SK-N-SH (cell line): ENCODE measurements at regions not wholly inside any gene's neighbourhood (a gene's known extent, or its start where the extent isn't known, plus 50 kb on each side); places are given as distances from the start of the nearest gene placed in this dataset.
A peak's percentile ranks its signal among the peaks of the same experiment; 100 is the strongest.

Experiments
- CTCF ChIA-PET: fragments of 300-600, 350-600 bp; formaldehyde crosslinking; extraction: SDS; loops from one replicate; lab custom pipeline; 2021; lab: Yijun Ruan, JAX
- POLR2A ChIA-PET: fragments of 350-600 bp; sonication (Branson Sonifier 250); formaldehyde crosslinking; extraction: SDS; loops from one replicate; lab custom pipeline; 2020; ENCODE audit warnings: antibody characterized with exemption, inconsistent platforms; lab: Yijun Ruan, JAX
- DNase-seq: peaks from one replicate; pipeline ENCODE4 v3.0.0; 2012
- H2AFZ ChIP-seq: fragments of 200-600 bp; sonication (generic); 2 replicates; pipeline ENCODE4 v1.8.1; 2016; ENCODE audit warnings: antibody characterized with exemption, mild to moderate bottlenecking, low read depth
- H3F3A ChIP-seq: fragments of 200-600 bp; sonication (generic); replicated peaks from 2 replicates; pipeline ENCODE3; 2016; ENCODE audit warnings: antibody characterized with exemption, mild to moderate bottlenecking; ENCODE audit not compliant: insufficient read depth
- H3K27ac ChIP-seq, 2 experiments: fragments of 200-500 bp in 1 of 2; fragments of 200-600 bp in 1 of 2; sonication (Bioruptor generic) in 1 of 2; sonication (generic), shearing (Covaris generic) in 1 of 2; 2 replicates each; pipeline versions ENCODE4 v1.5.1 to v1.6.1; 2014 to 2016; ENCODE audit warnings: low read depth in 2 of 2, inconsistent platforms in 1 of 2, low read length in 1 of 2, mild to moderate bottlenecking in 1 of 2, mixed read lengths in 1 of 2
- H3K27me3 ChIP-seq: fragments of 200-600 bp; sonication (generic), shearing (Covaris generic); 2 replicates; pipeline ENCODE4 v1.6.1; 2016; ENCODE audit warnings: mixed run types; ENCODE audit not compliant: insufficient read depth
- H3K36me3 ChIP-seq, 2 experiments: fragments of 200-500 bp in 1 of 2; fragments of 200-600 bp in 1 of 2; sonication (Bioruptor generic) in 1 of 2; sonication (generic) in 1 of 2; replicated peaks in 1 of 2; 2 replicates each; pipeline versions ENCODE3 to v1.5.1; 2014 to 2016; ENCODE audit warnings: low read length in 1 of 2, mild to moderate bottlenecking in 1 of 2; ENCODE audit not compliant: insufficient read depth in 2 of 2, control insufficient read depth in 1 of 2
- H3K4me1 ChIP-seq, 2 experiments: fragments of 200-500 bp in 1 of 2; fragments of 200-600 bp in 1 of 2; sonication (Bioruptor generic) in 1 of 2; sonication (generic), shearing (Covaris generic) in 1 of 2; 2 replicates each; pipeline versions ENCODE4 v1.5.1 to v1.6.1; 2014 to 2016; ENCODE audit warnings: low read depth in 1 of 2, low read length in 1 of 2, mixed run types in 1 of 2; ENCODE audit not compliant: insufficient read depth in 2 of 2, control insufficient read depth in 1 of 2
- H3K4me2 ChIP-seq: fragments of 200-600 bp; sonication (generic), shearing (Covaris generic); 2 replicates; pipeline ENCODE4 v1.6.1; 2017; ENCODE audit warnings: mixed run types
- H3K4me3 ChIP-seq, 2 experiments: fragments of 200-500 bp in 1 of 2; fragments of 200-600 bp in 1 of 2; sonication (Bioruptor generic) in 1 of 2; sonication (generic), shearing (Covaris generic) in 1 of 2; 2 replicates each; pipeline versions ENCODE4 v1.5.1 to v1.8.1; 2014 to 2016; ENCODE audit warnings: low read depth in 2 of 2, inconsistent platforms in 1 of 2, low read length in 1 of 2, mild to moderate bottlenecking in 1 of 2, mixed read lengths in 1 of 2, moderate library complexity in 1 of 2
- H3K79me2 ChIP-seq: fragments of 200-600 bp; sonication (generic); 2 replicates; pipeline ENCODE4 v1.8.1; 2017; ENCODE audit warnings: mild to moderate bottlenecking; ENCODE audit not compliant: insufficient read depth
- H3K9ac ChIP-seq: fragments of 200-600 bp; sonication (generic); 2 replicates; pipeline ENCODE4 v1.6.1; 2017; ENCODE audit warnings: mixed run types
- H3K9me2 ChIP-seq: fragments of 200-600 bp; sonication (generic); 2 replicates; pipeline ENCODE4 v1.6.1; 2017; ENCODE audit warnings: mixed run types
- H3K9me3 ChIP-seq: fragments of 200-600 bp; sonication (generic); 2 replicates; pipeline ENCODE4 v1.6.1; 2017; ENCODE audit warnings: mixed run types, mild to moderate bottlenecking, moderate library complexity
- H4K20me1 ChIP-seq: fragments of 200-600 bp; sonication (generic); 2 replicates; pipeline ENCODE4 v1.6.1; 2017; ENCODE audit warnings: mild to moderate bottlenecking, mixed run types; ENCODE audit not compliant: insufficient read depth
- CHD2 ChIP-seq: fragments of 150-350 bp; IDR thresholded peaks from 2 replicates; pipeline ENCODE4 v1.6.1; 2018; ENCODE audit warnings: low read length; ENCODE audit not compliant: partially characterized antibody
- ELF1 ChIP-seq: IDR thresholded peaks from 2 replicates; pipeline ENCODE4 v1.4.0; 2012
- FOSL2 ChIP-seq: IDR thresholded peaks from 2 replicates; pipeline ENCODE4 v1.4.0; 2012; ENCODE audit warnings: low read depth, mild to moderate bottlenecking, moderate library complexity, borderline replicate concordance
- FOXJ3 ChIP-seq: sonication (generic); formaldehyde crosslinking; IDR thresholded peaks from 2 replicates; pipeline ENCODE4 v1.5.1; 2020; ENCODE audit warnings: mild to moderate bottlenecking, missing genetic modification reagents
- FOXM1 ChIP-seq: IDR thresholded peaks from 2 replicates; pipeline ENCODE4 v1.4.0; 2012; ENCODE audit warnings: low read depth, mild to moderate bottlenecking
- GABPA ChIP-seq: IDR thresholded peaks from 2 replicates; pipeline ENCODE4 v1.4.0; 2012; ENCODE audit warnings: low read depth, mild to moderate bottlenecking
- GATA2 ChIP-seq: sonication (generic); formaldehyde crosslinking; IDR thresholded peaks from 2 replicates; pipeline ENCODE4 v1.5.0; 2020; ENCODE audit warnings: mild to moderate bottlenecking, missing genetic modification reagents
- IRF3 ChIP-seq: fragments of 150-350 bp; IDR thresholded peaks from 2 replicates; pipeline ENCODE4 v1.6.1; 2016; ENCODE audit warnings: mild to moderate bottlenecking, low read depth, low read length
- MEF2A ChIP-seq: IDR thresholded peaks from 2 replicates; pipeline ENCODE4 v1.4.0; 2012; ENCODE audit warnings: low read depth, borderline replicate concordance
- NFIC ChIP-seq: IDR thresholded peaks from 2 replicates; pipeline ENCODE4 v1.4.0; 2012; ENCODE audit warnings: borderline replicate concordance
- RAD21 ChIP-seq: IDR thresholded peaks from 2 replicates; pipeline ENCODE4 v1.6.1; 2012; ENCODE audit warnings: mild to moderate bottlenecking, low read length
- RCOR1 ChIP-seq: fragments of 150-350 bp; IDR thresholded peaks from 2 replicates; pipeline ENCODE4 v1.6.1; 2017; ENCODE audit warnings: antibody characterized with exemption, low read length
- REST ChIP-seq: IDR thresholded peaks from 2 replicates; pipeline ENCODE4 v1.6.1; 2012; ENCODE audit warnings: mild to moderate bottlenecking, low read depth, low read length, moderate library complexity
- RFX5 ChIP-seq: IDR thresholded peaks from 2 replicates; pipeline ENCODE4 v1.6.1; 2012; ENCODE audit warnings: mild to moderate bottlenecking, improper control_type of control experiment, low read length
- SMC3 ChIP-seq: IDR thresholded peaks from 2 replicates; pipeline ENCODE4 v1.6.1; 2012; ENCODE audit warnings: low read depth, low read length, improper control_type of control experiment
- TCF12 ChIP-seq: IDR thresholded peaks from 2 replicates; pipeline ENCODE4 v1.4.0; 2012
- TEAD4 ChIP-seq: IDR thresholded peaks from 2 replicates; pipeline ENCODE4 v1.4.0; 2012; ENCODE audit warnings: mild to moderate bottlenecking, borderline replicate concordance; ENCODE audit not compliant: insufficient read depth
- YY1 ChIP-seq: IDR thresholded peaks from 2 replicates; pipeline ENCODE4 v1.4.0; 2012; ENCODE audit warnings: low read depth, mild to moderate bottlenecking
- ZBTB33 ChIP-seq: IDR thresholded peaks from 2 replicates; pipeline ENCODE4 v1.4.0; 2012; ENCODE audit warnings: low read depth, borderline replicate concordance
- WGBS: methylation state at CpG from one replicate; pipeline ENCODE4 v1.1.6; 2017; ENCODE audit warnings: low lambda C conversion rate; 5-methylcytosine and 5-hydroxymethylcytosine counted together

- CTCF ChIA-PET, result no interaction called here
- Histone ChIP-seq H3F3A (peaks cover 5% of the 10 kb centered on the region), H3K9me2 (no peaks in the 10 kb centered on the region), H3K27ac (no peak overlapping the region; a peak in 1 of 4 replicates), H3K79me2 (no peaks in the 10 kb centered on the region), H3K4me2 (no peak overlapping the region), H4K20me1 (no peaks in the 10 kb centered on the region), H3K36me3 (no peaks in the 10 kb centered on the region), H3K9ac (no peak overlapping the region), H2AFZ (no peak overlapping the region), H3K27me3 (no peaks in the 10 kb centered on the region), H3K4me3 (no peak overlapping the region), H3K9me3 (no peaks in the 10 kb centered on the region), H3K4me1 (peaks cover 0 to 5% of the 10 kb centered on the region in 2 experiments; a peak in 1 of 4 replicates)
- WGBS, result 61% methylated on average over 5 of the region's 5 CpGs
- TF ChIP-seq RCOR1, result no peak
- TF ChIP-seq RAD21, result no peak
- no peak for TF ChIP-seq FOSL2
- no peak for TF ChIP-seq REST
- no peak for TF ChIP-seq MEF2A
- no peak for TF ChIP-seq GABPA
- TF ChIP-seq FOXM1, result no peak
- TF ChIP-seq TCF12, result no peak
- TF ChIP-seq SMC3, result no peak
- DNase-seq, result no peak
- POLR2A ChIA-PET, result no interaction called here
Measured at GRCh38 chr2:145875016-145875415, 1355.1 kb upstream of the ZEB2 start.

- ChIA-PET CTCF (no interaction called here), POLR2A (no interaction called here)
- Histone ChIP-seq H4K20me1 (no peaks in the 10 kb centered on the region), H3K9me3 (no peaks in the 10 kb centered on the region), H3K4me3 (no peak overlapping the region), H3F3A (peaks cover 5% of the 10 kb centered on the region), H3K36me3 (no peaks in the 10 kb centered on the region), H2AFZ (no peak overlapping the region), H3K27me3 (no peaks in the 10 kb centered on the region), H3K9me2 (no peaks in the 10 kb centered on the region), H3K4me2 (peak overlapping the region; percentile 20; the same call in 1 of the 2 replicates), H3K79me2 (no peaks in the 10 kb centered on the region), H3K27ac (no peak overlapping the region; a peak in 1 of 4 replicates), H3K9ac (no peak overlapping the region), H3K4me1 (peaks cover 0 to 5% of the 10 kb centered on the region in 2 experiments; a peak in 1 of 4 replicates)
- no peak for DNase-seq
- WGBS, result 33% methylated on average over 1 of the region's 1 CpG
- TF ChIP-seq GATA2, result no peak
- TF ChIP-seq NFIC, result peak; percentile 78
- no peak for TF ChIP-seq ELF1
- no peak for TF ChIP-seq TEAD4
- TF ChIP-seq FOXJ3 (CRISPR knock-in tag), result no peak
- TF ChIP-seq REST, result no peak
- no peak for TF ChIP-seq ZBTB33
- no peak for TF ChIP-seq YY1
- TF ChIP-seq RFX5, result no peak
- no peak for TF ChIP-seq RCOR1
- no peak for TF ChIP-seq IRF3
- TF ChIP-seq GABPA, result no peak
- no peak for TF ChIP-seq CHD2
Measured at GRCh38 chr2:145874466-145874865, 1354.5 kb upstream of the ZEB2 start.
